Activated CD4-positive, alpha-beta T cell treated with anti-CD3 and anti-CD28 coated beads for 24 hours (primary cell): ENCODE measurements at regions not wholly inside any gene's neighbourhood (a gene's known extent, or its start where the extent isn't known, plus 50 kb on each side); places are given as distances from the start of the nearest gene placed in this dataset.
"Not testable (repeated sequence)": the region's sequence is repeated elsewhere in the genome, so short reads cannot be mapped to it uniquely, and the experiment has no call there.

ENCODE experiments used
- DNase-seq, 2 donors: peaks; one replicate each; pipeline ENCODE4 v3.0.0-alpha.2; 2020; ENCODE audit warnings: low read depth in 2 of 2

- no peak for DNase-seq
Observed at GRCh38 chr18:41899535-41899934, 55.5 kb upstream of the PIK3C3 start.

DNA sequence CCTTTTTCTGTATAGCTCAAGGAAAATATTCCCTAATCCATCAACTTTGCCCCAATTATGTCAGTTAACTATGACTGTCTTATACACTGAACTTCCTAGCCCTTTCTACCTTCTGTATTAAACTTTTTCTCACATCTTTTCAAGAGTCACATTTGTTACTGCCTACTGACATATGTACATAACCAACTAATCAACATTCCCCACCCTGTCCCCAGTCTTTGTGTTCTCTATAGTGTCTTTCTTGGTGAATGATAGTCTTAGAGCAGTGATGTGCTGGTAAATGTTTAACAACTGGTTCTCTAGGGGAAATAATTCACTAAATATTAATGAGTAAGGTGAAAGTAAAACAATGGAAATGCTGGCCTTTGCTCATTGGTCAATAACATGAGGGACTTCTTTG lies 61.6 kb upstream of the PIK3C3 start:
- no peak for DNase-seq

DNA sequence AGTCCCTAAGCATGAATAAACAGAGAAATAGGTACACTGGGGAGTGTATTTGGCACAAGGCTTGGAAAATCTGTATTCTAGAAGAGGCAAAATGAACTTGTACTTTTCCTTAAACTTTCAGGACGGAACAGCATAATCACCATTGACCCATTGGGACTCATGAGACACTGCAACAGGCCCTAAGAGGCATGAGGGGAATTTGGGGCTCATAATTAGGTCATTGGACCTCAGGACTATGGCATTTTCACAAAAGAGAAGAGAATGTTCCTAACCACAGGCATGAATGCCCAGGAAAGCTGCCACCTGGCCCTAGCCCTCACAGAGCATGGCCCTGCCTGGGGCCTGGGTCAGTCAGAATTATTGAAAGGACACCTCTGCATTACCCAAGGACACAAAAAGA lies 67.9 kb upstream of the PIK3C3 start:
- DNase-seq: no peak

DNA sequence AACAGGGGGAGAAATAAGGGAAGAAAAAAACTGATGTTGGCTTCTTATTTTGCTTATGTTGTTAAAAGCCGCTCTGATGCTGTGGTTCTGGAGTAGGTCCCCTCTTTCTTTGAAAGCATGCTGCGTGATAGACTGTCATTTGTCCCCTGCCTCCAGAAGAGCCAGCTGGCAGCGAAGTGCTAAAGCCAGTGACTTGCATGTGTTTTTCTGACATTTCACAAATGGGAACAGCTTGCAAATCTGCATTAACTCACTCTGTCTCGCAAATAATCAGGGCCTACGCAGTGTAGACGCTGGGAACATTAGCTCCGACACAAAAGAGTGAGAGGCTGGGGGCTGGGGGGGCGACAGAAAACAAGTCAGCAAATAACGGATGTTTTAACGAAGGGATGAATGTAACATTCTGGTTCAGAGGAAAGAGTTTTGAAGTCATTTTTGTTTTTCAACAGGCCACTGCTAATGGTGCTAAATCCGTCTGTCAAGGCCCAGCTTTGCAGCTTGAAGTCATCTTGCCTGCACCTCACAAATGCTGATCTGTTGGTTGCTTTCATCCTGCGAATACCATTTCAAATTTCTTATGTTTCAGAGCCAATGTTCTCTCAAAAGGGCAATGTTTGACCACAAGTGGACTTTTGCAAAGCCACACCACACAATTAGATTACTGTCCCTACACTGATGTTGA lies 68.8 kb upstream of the PIK3C3 start:
- DNase-seq: no peak

GRCh38 chr18:41881285-41881684 lies 73.7 kb upstream of the PIK3C3 start:
- no peak for DNase-seq

DNA sequence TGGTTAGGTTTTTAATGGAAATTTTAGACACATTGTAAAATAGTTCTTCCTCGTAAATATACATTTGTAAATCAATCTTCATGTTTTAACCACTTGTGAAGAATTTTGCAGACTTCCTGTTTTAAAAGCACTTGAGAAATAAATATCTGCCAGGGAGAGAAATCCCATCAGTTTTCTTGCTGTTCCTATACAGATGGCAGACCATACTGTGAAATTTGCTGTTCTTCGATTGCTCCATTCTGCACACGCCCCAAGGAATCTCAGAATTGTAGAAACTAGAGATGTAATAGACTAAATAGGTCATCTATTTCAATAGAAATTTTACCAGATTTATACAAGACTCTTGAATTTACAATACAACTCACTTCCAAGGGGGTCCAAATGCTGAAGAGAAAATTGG lies 75.8 kb upstream of the PIK3C3 start:
- DNase-seq: no peak

- DNase-seq: no peak
Observed at GRCh38 chr18:41875094-41875780, 79.8 kb upstream of the PIK3C3 start.

DNA sequence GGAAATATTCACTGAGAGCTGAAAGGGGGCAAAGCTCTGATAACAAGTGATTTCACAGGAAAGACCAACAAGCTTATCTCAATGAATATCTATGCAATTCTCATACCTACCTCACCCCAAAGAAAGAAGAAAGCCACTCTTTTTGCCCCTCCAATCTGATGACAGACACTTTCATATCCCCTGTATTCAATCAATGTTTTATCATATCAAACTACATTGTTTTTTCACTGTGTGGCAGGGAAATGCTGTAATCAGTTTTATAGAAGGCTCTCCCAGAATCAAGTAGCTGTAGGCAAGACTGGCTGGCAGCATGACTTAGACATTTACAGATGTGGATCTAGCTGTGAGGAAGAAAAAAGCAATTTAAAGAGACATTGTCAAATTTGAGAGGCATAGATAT lies 81.3 kb upstream of the PIK3C3 start:
- no peak for DNase-seq

- DNase-seq: no peak
Observed at GRCh38 chr18:41872206-41872605, 82.8 kb upstream of the PIK3C3 start.

GRCh38 chr18:41871229-41872000 lies 83.6 kb upstream of the PIK3C3 start:
- no peak for DNase-seq

GRCh38 chr18:41870817-41871216 lies 84.2 kb upstream of the PIK3C3 start:
- no peak for DNase-seq

GRCh38 chr18:41870191-41870590 lies 84.8 kb upstream of the PIK3C3 start:
- DNase-seq: no peak

- DNase-seq: not testable (repeated sequence)
Observed at GRCh38 chr18:41865796-41866195, 89.2 kb upstream of the PIK3C3 start.

DNA sequence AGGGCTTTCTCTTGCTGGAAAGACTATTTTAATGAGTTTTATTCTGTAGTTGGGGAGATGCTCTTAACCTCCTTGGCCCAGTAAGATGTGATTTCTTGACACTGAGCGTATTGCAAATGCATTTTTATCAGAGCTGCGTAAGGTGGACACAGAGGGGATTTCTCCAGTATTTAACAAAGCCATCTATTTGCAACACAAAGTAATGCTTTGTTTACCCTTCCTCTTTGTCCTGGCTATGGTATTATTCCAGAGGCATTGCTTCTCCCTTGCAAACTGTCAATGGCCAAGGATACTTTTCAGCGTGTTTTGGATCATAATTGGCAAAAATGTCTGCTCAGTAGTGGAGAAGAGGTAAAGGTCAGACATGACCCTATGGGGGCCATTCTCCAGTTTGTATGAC lies 90.8 kb upstream of the PIK3C3 start:
- no peak for DNase-seq

DNA sequence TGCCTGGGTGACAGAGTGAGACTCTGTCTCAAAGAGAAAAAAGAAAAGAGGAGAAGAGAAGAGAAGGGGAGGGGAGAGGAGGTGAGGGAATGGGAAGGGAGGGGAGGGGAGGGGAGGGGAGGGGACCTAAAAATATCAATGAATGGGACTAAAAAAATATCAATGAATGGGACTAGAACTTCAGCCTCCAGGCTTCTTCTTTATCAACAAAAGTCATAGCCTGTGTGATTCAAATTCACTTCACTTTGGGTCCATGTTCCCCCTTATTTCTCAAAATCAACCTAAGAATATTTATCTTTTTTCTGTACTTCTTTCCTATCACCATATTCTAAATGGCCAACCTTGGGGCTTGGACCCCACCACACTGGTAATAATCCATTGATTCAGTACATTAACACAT lies 92.1 kb upstream of the PIK3C3 start:
- no peak for DNase-seq

DNA sequence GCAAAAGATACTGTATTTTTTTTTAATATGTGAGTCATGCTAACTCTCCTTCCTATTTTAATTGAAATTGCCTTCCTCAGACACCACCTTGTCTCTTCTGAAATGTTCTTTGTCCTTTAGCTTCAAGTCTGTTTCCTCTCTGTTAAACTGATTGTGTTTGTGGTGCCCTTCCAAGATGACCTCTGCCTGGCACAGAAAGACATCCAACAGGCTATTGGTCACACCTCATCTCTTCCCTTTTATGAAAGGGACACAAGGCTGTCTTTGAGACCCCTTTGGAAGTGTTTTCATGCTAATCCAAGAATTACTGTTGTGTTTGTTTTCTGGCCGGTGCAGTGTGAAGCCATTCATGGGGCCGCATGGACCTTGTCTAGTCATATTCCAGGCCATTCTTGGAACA lies 94.0 kb upstream of the PIK3C3 start:
- DNase-seq: no peak

GRCh38 chr18:41858761-41859555 lies 96.1 kb upstream of the PIK3C3 start:
- DNase-seq: no peak

DNA sequence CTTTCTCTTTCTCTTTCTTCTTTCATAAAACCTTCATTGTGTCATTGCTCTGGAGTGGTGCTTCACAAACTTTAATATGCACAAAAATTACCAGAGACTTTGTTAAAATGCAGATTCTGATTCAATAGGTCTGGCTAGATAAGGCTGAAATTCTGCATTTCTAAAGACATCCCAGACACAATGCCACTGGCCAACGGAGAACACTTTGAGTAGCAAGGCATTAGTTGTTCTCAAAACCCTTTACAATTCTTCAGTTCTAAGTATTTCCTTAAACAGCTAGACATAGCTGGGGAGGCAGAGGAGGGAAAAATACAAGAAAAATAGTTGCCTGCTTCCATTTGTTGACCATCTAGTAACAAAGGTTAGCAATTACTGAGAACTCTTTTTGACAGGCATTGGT lies 101.8 kb upstream of the PIK3C3 start:
- no peak for DNase-seq

DNA sequence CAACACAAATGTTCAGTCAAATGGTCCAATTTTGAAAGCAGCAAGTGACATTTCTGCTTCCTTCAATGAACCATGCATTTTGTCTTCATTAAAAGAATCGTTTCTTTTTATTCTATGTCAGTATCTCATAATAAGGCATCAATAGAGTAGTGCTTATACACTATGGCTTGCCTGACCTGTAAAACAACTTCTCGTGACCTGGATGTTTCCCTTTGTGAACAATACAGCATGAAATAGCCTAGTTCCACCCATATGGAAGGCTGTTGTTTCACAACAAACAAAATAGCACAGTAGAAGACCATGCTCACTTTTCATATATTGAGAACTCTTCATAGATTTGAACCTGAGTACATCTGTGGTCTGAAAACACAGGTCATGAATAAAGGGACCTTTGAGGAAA lies 104.3 kb upstream of the PIK3C3 start:
- DNase-seq: no peak

- no peak for DNase-seq
Observed at GRCh38 chr18:41849632-41850031, 105.4 kb upstream of the PIK3C3 start.

DNA sequence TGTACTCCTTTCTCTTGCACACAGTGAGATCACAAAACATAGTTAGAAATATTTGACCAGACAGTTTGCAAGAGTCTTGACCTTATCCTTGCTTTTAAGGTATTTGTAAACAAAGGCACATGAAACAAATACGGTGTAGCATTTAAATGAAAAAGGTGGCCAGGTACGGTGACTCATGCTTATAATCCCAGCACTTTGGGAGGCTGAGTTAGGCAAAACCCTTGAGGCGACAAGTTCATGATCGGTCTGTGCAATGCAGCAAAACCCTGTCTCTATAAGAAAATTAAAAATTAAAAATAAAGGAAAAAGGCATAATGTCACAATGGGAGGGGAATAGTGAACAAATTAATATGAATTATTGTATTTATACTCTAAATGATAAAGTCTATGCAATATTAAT lies 109.5 kb upstream of the PIK3C3 start:
- DNase-seq: no peak

- DNase-seq: no peak
Observed at GRCh38 chr18:41842886-41843285, 112.1 kb upstream of the PIK3C3 start.
